HuH-7 (cell line): ENCODE measurements at regions not wholly inside any gene's neighbourhood (a gene's known extent, or its start where the extent isn't known, plus 50 kb on each side); places are given as distances from the start of the nearest gene placed in this dataset.
"Not testable (repeated sequence)": the region's sequence is repeated elsewhere in the genome, so short reads cannot be mapped to it uniquely, and the experiment has no call there.

Source experiments
- DNase-seq: peaks from one replicate; pipeline ENCODE4 v3.0.0; 2011; ENCODE audit warnings: low spot score

- DNase-seq: no peak
Observed at GRCh38 chr6:44742201-44742600, 354.7 kb downstream of the CDC5L start.

- peak; percentile 51 for DNase-seq
Observed at GRCh38 chr6:44742828-44743372, 355.4 kb downstream of the CDC5L start.

GRCh38 chr6:44760116-44760515 is 372.6 kb downstream of the CDC5L start:
- not testable (repeated sequence) for DNase-seq

DNA sequence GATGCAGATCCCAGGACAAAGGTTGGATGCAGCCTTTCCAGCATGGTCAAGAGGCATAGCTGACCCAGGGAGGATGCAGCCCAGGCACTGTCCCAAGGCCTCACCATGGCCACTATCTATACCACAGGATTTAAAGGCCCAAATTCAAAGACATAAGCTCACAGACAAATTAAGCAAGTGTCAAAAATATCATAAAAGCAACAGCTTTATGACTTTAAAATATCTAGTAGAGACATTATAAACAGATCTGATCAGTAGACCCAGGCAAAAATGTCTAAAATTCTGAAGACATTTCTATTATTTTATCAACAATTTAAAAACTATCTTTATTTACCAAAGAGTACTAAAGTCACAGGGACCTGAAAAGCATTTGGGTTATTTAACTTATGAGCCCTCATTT is 373.5 kb downstream of the CDC5L start:
- DNase-seq: no peak

DNA sequence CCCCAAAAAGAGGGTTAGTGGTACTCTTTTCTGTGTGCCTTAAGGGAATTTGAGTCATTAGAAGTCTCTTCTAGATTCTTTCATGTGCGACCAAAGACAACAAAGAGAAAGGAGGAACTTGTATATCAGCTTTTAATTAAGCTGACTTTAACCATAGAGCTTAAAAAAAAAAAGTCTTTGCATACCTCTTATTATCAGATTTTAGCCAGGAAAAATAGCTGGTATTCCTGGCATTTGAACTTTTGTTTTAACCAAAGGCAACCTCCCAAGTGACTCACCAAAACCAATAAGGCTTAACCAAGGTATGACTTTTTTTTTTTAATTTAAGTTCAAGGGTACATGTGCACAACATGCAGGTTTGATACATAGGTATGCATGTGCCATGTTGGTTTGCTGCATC is 375.0 kb downstream of the CDC5L start:
- DNase-seq: no peak

DNA sequence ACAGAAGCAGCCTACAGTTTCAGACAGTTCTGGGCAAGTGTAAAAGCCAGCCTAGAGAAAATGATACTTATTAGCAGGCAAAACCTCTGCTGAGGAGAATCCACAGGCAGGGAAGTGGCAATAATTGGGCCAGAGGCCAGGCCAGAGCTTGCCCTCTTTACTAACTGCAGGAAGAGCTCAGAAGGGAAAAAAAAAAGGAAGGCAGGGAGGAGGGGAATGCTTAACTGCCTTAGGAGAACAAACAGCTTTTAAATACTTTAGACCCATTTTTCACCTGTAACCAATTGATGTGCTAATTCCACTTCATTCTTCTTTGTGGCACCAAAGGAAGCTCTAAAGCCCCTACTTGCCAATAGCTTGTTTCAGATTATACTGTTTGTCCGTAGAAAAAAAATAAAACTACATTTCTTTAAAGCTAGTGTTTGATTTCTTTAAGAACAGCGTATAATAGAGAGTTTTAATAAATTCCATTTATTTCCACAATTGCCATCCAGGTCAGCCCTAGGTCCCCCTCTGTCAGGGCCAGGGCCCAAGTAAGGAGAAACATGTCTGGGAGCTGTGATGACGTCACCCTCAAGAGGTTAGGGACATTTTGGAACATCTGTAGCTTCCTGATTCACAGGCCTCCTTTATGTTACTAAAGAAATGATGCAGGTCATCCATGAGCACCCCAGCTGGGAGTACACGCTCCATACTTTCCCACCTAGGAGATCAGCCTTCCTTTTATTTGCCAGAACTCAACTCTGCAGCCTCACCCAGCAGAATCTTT is 384.3 kb downstream of the CDC5L start:
- DNase-seq: no peak

- DNase-seq: no peak
Observed at GRCh38 chr6:44772838-44773237, 385.3 kb downstream of the CDC5L start.

- no peak for DNase-seq
Observed at GRCh38 chr6:44775121-44775520, 387.6 kb downstream of the CDC5L start.

DNA sequence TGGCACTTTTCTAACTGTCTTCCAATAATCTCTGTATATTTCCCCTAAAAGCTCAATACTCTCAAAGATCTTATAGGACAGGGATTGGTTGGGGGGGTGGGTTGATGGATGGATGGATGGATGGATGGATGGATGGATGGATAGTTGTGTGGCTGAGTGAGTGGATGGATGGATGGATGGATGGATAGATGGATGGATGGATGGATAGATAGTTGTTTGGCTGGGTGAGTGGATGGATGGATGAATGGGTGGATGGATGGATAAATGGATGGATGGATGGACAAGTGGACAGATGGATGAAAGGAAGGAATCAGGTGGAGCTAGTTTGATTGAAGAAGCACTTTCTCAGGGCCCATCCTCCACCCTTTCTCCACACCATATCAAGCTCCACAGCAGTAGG is 388.8 kb downstream of the CDC5L start:
- DNase-seq: no peak

GRCh38 chr6:44778513-44778912 is 391.0 kb downstream of the CDC5L start:
- no peak for DNase-seq
